Activated CD4-positive, alpha-beta memory T cell treated with anti-CD3 and anti-CD28 coated beads for 36 hours (primary cell): ENCODE measurements at regions not wholly inside any gene's neighbourhood (a gene's known extent, or its start where the extent isn't known, plus 50 kb on each side); places are given as distances from the start of the nearest gene placed in this dataset.
"Not testable (repeated sequence)": the region's sequence is repeated elsewhere in the genome, so short reads cannot be mapped to it uniquely, and the experiment has no call there.

ENCODE experiments used
- CTCF ChIA-PET: fragments of 350-600 bp; sonication (Branson Sonifier 250); formaldehyde crosslinking; loops from one replicate; lab custom pipeline; 2021; ENCODE audit warnings: antibody characterized with exemption, inconsistent platforms; lab: Charles Lee
- POLR2A ChIA-PET: fragments of 350-600 bp; sonication (Branson Sonifier 250); formaldehyde crosslinking; loops from one replicate; lab custom pipeline; 2021; ENCODE audit warnings: antibody characterized with exemption; lab: Charles Lee
- DNase-seq: peaks from one replicate; pipeline ENCODE4 v3.0.0-alpha.2; 2020
- H3K27ac Mint-ChIP-seq: one replicate; pipeline ENCODE4 v1.8.0; 2021; ENCODE audit warnings: mixed read lengths
- H3K27me3 Mint-ChIP-seq: one replicate; pipeline ENCODE4 v1.8.0; 2021; ENCODE audit warnings: mixed read lengths
- H3K36me3 Mint-ChIP-seq: one replicate; pipeline ENCODE4 v1.8.0; 2021; ENCODE audit warnings: mixed read lengths
- H3K4me1 Mint-ChIP-seq: one replicate; pipeline ENCODE4 v1.8.0; 2021; ENCODE audit warnings: low read depth, mixed read lengths
- H3K4me3 Mint-ChIP-seq: one replicate; pipeline ENCODE4 v1.8.0; 2021; ENCODE audit warnings: mild to moderate bottlenecking, mixed read lengths
- H3K9me3 Mint-ChIP-seq: one replicate; pipeline ENCODE4 v1.8.0; 2021; ENCODE audit warnings: mixed read lengths
- intact Hi-C: fragments of 100-400 bp; cut with micrococcal nuclease; formaldehyde crosslinking; loops from one replicate; pipeline ENCODE4 v1.15.1; 2023

- H3K27ac Mint-ChIP-seq, H3K9me3 Mint-ChIP-seq, H3K4me3 Mint-ChIP-seq, H3K27me3 Mint-ChIP-seq, H3K36me3 Mint-ChIP-seq, H3K4me1 Mint-ChIP-seq, POLR2A ChIA-PET, intact Hi-C loops, DNase-seq: not testable (repeated sequence)
- CTCF ChIA-PET: interaction anchor here (0.6 kb wide), 1 partner anchor 85 kb away, joined by 3 read pairs; no protein-coding TSS in a partner anchor
These were observed 198.5 kb downstream of the ADRA2C start for GRCh38 chr4:3964572-3965278.

GRCh38 chr4:3967204-3967603 lies 201.0 kb downstream of the ADRA2C start:
- H3K4me3 Mint-ChIP-seq, POLR2A ChIA-PET, DNase-seq, CTCF ChIA-PET, H3K9me3 Mint-ChIP-seq, intact Hi-C loops, H3K27ac Mint-ChIP-seq, H3K36me3 Mint-ChIP-seq, H3K4me1 Mint-ChIP-seq: not testable (repeated sequence)
- H3K27me3 Mint-ChIP-seq: peaks cover 11% of the 10 kb centered on the region

GRCh38 chr4:3972626-3973025 lies 206.4 kb downstream of the ADRA2C start:
- H3K4me1 Mint-ChIP-seq, H3K36me3 Mint-ChIP-seq, DNase-seq, POLR2A ChIA-PET, H3K9me3 Mint-ChIP-seq, CTCF ChIA-PET, intact Hi-C loops, H3K27ac Mint-ChIP-seq, H3K4me3 Mint-ChIP-seq: not testable (repeated sequence)
- peaks cover 26% of the 10 kb centered on the region for H3K27me3 Mint-ChIP-seq

- H3K27ac Mint-ChIP-seq, H3K9me3 Mint-ChIP-seq, H3K4me1 Mint-ChIP-seq, H3K4me3 Mint-ChIP-seq, H3K36me3 Mint-ChIP-seq, CTCF ChIA-PET, DNase-seq, POLR2A ChIA-PET, intact Hi-C loops: not testable (repeated sequence)
- H3K27me3 Mint-ChIP-seq: peaks cover 26% of the 10 kb centered on the region
These were observed 207.5 kb downstream of the ADRA2C start for GRCh38 chr4:3973581-3974200.

- POLR2A ChIA-PET, H3K36me3 Mint-ChIP-seq, H3K27me3 Mint-ChIP-seq, H3K4me3 Mint-ChIP-seq, DNase-seq, H3K4me1 Mint-ChIP-seq, H3K9me3 Mint-ChIP-seq, intact Hi-C loops, H3K27ac Mint-ChIP-seq: not testable (repeated sequence)
- CTCF ChIA-PET: interaction anchor here (0.9 kb wide), 1 partner anchor 199 kb away, joined by 3 read pairs; no protein-coding TSS in a partner anchor
These were observed 217.4 kb downstream of the ADRA2C start for GRCh38 chr4:3983518-3984125.

- H3K36me3 Mint-ChIP-seq, intact Hi-C loops, H3K4me1 Mint-ChIP-seq, H3K9me3 Mint-ChIP-seq, POLR2A ChIA-PET, H3K27me3 Mint-ChIP-seq, H3K27ac Mint-ChIP-seq: not testable (repeated sequence)
- peak overlapping the region; percentile 16 for H3K4me3 Mint-ChIP-seq
- peak; percentile 16 for DNase-seq
- CTCF ChIA-PET: interaction anchor here (0.9 kb wide), 1 partner anchor 198 kb away, joined by 3 read pairs; no protein-coding TSS in a partner anchor
These were observed 218.6 kb downstream of the ADRA2C start for GRCh38 chr4:3984796-3985195.

GRCh38 chr4:3986412-3986811 lies 220.2 kb downstream of the ADRA2C start:
- H3K4me3 Mint-ChIP-seq, H3K9me3 Mint-ChIP-seq, DNase-seq, intact Hi-C loops, POLR2A ChIA-PET, H3K27me3 Mint-ChIP-seq, H3K27ac Mint-ChIP-seq, H3K4me1 Mint-ChIP-seq, CTCF ChIA-PET, H3K36me3 Mint-ChIP-seq: not testable (repeated sequence)

GRCh38 chr4:3997386-3997785 lies 229.3 kb downstream of the OTOP1 start:
- DNase-seq, H3K9me3 Mint-ChIP-seq, intact Hi-C loops, CTCF ChIA-PET, POLR2A ChIA-PET, H3K36me3 Mint-ChIP-seq, H3K4me1 Mint-ChIP-seq, H3K27ac Mint-ChIP-seq, H3K4me3 Mint-ChIP-seq: not testable (repeated sequence)
- peaks cover 13% of the 10 kb centered on the region for H3K27me3 Mint-ChIP-seq

- H3K9me3 Mint-ChIP-seq, H3K27ac Mint-ChIP-seq, H3K4me1 Mint-ChIP-seq, H3K27me3 Mint-ChIP-seq, POLR2A ChIA-PET, intact Hi-C loops, DNase-seq, H3K36me3 Mint-ChIP-seq, H3K4me3 Mint-ChIP-seq, CTCF ChIA-PET: not testable (repeated sequence)
These were observed 222.7 kb downstream of the OTOP1 start for GRCh38 chr4:4004036-4004435.

GRCh38 chr4:4004702-4005101 lies 222.0 kb downstream of the OTOP1 start:
- intact Hi-C loops, CTCF ChIA-PET, H3K9me3 Mint-ChIP-seq, H3K4me3 Mint-ChIP-seq, H3K27me3 Mint-ChIP-seq, H3K4me1 Mint-ChIP-seq, H3K36me3 Mint-ChIP-seq, H3K27ac Mint-ChIP-seq, POLR2A ChIA-PET, DNase-seq: not testable (repeated sequence)

- DNase-seq, POLR2A ChIA-PET, CTCF ChIA-PET, H3K27ac Mint-ChIP-seq, H3K4me3 Mint-ChIP-seq, H3K4me1 Mint-ChIP-seq, H3K36me3 Mint-ChIP-seq, intact Hi-C loops, H3K9me3 Mint-ChIP-seq, H3K27me3 Mint-ChIP-seq: not testable (repeated sequence)
These were observed 220.4 kb downstream of the OTOP1 start for GRCh38 chr4:4006356-4006755.

GRCh38 chr4:4019071-4019470 lies 207.7 kb downstream of the OTOP1 start:
- DNase-seq, H3K4me3 Mint-ChIP-seq, H3K36me3 Mint-ChIP-seq, CTCF ChIA-PET, H3K9me3 Mint-ChIP-seq, intact Hi-C loops, H3K27ac Mint-ChIP-seq, POLR2A ChIA-PET, H3K27me3 Mint-ChIP-seq, H3K4me1 Mint-ChIP-seq: not testable (repeated sequence)
